Vagina (tissue), 2 donors: ENCODE measurements at regions not wholly inside any gene's neighbourhood (a gene's known extent, or its start where the extent isn't known, plus 50 kb on each side); places are given as distances from the start of the nearest gene placed in this dataset.

ENCODE experiments used
- POLR2A ChIP-seq, 2 donors: fragments of 450-650 bp; IDR thresholded peaks; one replicate each; pipeline ENCODE4 v1.6.1; 2017; ENCODE audit warnings: antibody characterized with exemption in 2 of 2, mild to moderate bottlenecking in 2 of 2, moderate library complexity in 2 of 2
- POLR2AphosphoS5 ChIP-seq, 2 donors: sonication (generic); formaldehyde crosslinking; IDR thresholded peaks; one replicate each; pipeline ENCODE4 v1.9.0; 2017; ENCODE audit warnings: antibody characterized with exemption in 2 of 2, mild to moderate bottlenecking in 2 of 2, low read depth in 1 of 2; ENCODE audit not compliant: insufficient read depth in 1 of 2
- TF ChIP-seq, protein P1 (sequence below), 3 experiments: fragments of 450-650 bp in 2 of 3; fragments of 200-600 bp in 1 of 3; sonication (generic) in 1 of 3; IDR thresholded peaks; one replicate each; pipeline ENCODE4 v1.5.1; 2017 to 2019; ENCODE audit warnings: antibody characterized with exemption in 3 of 3, mild to moderate bottlenecking in 2 of 3, moderate library complexity in 2 of 3

DNA sequence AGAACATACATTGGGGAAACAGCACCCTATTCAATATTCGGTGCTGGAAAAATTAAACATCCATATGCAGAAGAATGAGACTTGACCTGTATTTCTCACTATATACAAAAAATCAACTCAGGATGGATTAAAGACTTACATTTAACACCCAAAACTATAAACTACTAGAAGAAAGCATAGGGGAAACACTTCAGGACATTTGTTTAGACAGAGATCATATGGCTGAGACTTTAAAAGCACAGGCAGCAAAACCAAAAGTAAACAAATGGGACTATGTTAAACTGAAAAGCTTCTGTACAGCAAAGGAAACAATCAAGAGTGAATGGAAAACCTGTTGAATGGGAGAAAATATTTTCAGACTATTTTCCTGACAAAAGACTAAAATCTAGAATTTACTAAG is 1694.1 kb upstream of the CELF4 start:
- TF ChIP-seq, protein P1, sequence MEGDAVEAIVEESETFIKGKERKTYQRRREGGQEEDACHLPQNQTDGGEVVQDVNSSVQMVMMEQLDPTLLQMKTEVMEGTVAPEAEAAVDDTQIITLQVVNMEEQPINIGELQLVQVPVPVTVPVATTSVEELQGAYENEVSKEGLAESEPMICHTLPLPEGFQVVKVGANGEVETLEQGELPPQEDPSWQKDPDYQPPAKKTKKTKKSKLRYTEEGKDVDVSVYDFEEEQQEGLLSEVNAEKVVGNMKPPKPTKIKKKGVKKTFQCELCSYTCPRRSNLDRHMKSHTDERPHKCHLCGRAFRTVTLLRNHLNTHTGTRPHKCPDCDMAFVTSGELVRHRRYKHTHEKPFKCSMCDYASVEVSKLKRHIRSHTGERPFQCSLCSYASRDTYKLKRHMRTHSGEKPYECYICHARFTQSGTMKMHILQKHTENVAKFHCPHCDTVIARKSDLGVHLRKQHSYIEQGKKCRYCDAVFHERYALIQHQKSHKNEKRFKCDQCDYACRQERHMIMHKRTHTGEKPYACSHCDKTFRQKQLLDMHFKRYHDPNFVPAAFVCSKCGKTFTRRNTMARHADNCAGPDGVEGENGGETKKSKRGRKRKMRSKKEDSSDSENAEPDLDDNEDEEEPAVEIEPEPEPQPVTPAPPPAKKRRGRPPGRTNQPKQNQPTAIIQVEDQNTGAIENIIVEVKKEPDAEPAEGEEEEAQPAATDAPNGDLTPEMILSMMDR (IDR thresholded peaks at IDR 0.05), result no peak
- no peak for TF ChIP-seq POLR2A (IDR thresholded peaks at IDR 0.05)
- no peak for TF ChIP-seq POLR2AphosphoS5 (IDR thresholded peaks at IDR 0.05; ENCODE audit: insufficient read depth in 1 of 2, low read depth in 1 of 2)
